Activated naive CD8-positive, alpha-beta T cell (primary cell): ENCODE measurements at regions not wholly inside any gene's neighbourhood (a gene's known extent, or its start where the extent isn't known, plus 50 kb on each side); places are given as distances from the start of the nearest gene placed in this dataset.
A peak's percentile ranks its signal among the peaks of the same experiment; 100 is the strongest.
"Not testable (repeated sequence)": the region's sequence is repeated elsewhere in the genome, so short reads cannot be mapped to it uniquely, and the experiment has no call there.

Experiments used
- H3K27ac Mint-ChIP-seq: one replicate; pipeline ENCODE4 v1.8.0; 2021; ENCODE audit warnings: mixed read lengths
- H3K27me3 Mint-ChIP-seq: one replicate; pipeline ENCODE4 v1.8.0; 2021; ENCODE audit warnings: mixed read lengths
- H3K36me3 Mint-ChIP-seq: one replicate; pipeline ENCODE4 v1.8.0; 2021; ENCODE audit warnings: mixed read lengths
- H3K4me1 Mint-ChIP-seq: one replicate; pipeline ENCODE4 v1.8.0; 2021; ENCODE audit warnings: low read depth, mixed read lengths
- H3K4me3 Mint-ChIP-seq: one replicate; pipeline ENCODE4 v1.8.0; 2021; ENCODE audit warnings: mild to moderate bottlenecking, mixed read lengths
- H3K9me3 Mint-ChIP-seq: one replicate; pipeline ENCODE4 v1.8.0; 2021; ENCODE audit warnings: low read depth, mixed read lengths

DNA sequence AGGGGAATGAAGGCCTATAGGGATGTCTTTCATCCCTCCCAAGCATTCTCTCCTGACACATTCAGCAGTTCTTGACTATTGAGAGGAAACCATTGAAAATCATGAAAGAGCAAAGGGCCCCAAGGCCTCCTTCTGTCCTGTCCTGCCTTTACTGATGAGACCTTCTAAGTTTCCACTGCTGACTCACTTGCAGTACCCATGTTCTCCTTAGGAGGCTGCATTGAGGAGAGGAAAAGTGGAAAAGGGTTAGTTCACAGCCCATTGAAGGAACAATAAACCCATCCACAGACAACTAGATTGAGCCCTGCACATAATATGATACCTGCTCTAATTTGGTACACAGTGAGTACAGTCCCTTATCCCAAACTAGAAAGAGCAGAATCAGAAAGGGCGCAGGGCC lies 115.1 kb upstream of the PNPLA4 start:
- Mint-ChIP-seq H3K27me3 (no peaks in the 10 kb centered on the region), H3K36me3 (peaks cover 6% of the 10 kb centered on the region), H3K9me3 (peaks cover 5% of the 10 kb centered on the region), H3K4me1 (peaks cover 12% of the 10 kb centered on the region), H3K4me3 (no peak overlapping the region), H3K27ac (no peak overlapping the region)

DNA sequence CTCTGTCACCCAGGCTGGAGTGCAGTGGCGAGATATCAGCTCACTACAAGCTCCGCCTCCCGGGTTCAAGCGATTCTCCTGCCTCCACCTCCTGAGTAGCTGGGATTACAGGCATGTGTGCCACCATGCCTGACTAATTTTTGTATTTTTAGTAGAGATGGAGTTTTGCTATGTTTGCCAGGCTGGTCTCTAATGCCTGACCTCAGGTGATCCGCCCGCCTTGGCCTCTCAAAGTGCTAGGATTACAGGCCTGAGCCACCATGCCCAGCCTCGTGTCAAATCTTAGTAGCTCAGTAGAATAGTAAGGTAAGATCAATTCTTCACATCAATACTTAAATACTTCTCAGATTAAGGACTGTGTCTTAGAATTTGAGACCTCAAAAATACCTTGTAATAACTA lies 112.5 kb upstream of the PNPLA4 start:
- not testable (repeated sequence) for H3K36me3 Mint-ChIP-seq, H3K27ac Mint-ChIP-seq, H3K9me3 Mint-ChIP-seq, H3K4me3 Mint-ChIP-seq, H3K27me3 Mint-ChIP-seq
- H3K4me1 Mint-ChIP-seq: peaks cover 12% of the 10 kb centered on the region

DNA sequence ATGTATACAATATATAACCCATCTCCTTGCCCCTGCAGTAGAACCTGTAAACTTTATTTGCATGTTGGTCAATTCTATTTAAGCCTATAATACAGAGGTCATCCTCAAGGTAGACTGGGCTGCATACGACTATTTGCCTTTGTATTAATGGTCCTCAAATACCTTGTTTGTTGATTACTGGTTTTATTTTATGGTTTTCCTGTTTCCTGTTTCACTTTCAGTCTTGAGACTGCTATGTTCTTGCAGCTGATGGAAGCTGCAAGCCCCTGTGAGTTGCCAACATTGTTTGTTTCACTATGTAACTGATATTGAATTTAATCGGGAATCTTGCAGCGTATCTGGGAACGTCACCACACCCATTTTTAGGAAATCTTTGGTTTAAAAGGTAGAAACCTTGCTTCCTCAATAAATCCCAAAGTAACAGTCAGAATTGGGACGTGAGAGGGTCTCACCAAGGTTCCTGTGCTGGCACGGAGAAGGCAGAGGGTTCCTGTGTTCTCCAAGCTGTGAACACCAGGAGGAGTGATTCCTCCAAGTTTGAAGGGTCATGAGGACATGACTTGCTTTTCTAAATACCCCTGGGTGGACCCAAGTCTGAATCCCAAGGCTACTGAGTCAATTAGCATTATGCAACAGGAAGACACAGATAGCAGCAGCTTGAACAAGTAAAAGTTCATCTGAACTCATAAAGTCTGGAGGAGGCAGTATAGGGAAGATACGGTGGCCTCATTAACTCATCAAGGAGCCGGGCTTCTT lies 110.6 kb upstream of the PNPLA4 start:
- Mint-ChIP-seq H3K27ac (peak overlapping the region; percentile 28), H3K36me3 (no peaks in the 10 kb centered on the region), H3K27me3 (no peaks in the 10 kb centered on the region), H3K4me3 (peak overlapping the region; percentile 66), H3K4me1 (peaks cover 12% of the 10 kb centered on the region), H3K9me3 (no peaks in the 10 kb centered on the region)

DNA sequence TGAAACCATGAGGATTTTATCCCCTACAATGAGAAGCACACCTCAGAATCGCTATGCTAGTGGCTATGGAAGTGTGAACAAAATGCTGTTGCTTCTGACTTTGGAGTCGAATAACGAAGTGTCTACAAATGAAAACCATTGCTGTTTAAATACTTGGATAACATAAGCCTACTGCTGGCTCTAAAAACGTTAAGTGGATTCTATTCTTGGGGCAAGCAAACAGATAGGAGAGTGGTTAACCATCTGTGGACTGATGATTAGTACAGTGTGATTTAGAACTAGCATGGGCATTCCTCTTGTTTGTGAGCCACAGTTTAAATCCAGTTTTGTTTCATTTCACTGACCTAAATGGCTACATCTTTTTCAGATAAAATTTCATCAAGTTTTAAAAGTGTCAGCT lies 109.7 kb upstream of the PNPLA4 start:
- Mint-ChIP-seq H3K9me3 (no peaks in the 10 kb centered on the region), H3K4me1 (peaks cover 12% of the 10 kb centered on the region), H3K27me3 (no peaks in the 10 kb centered on the region), H3K36me3 (no peaks in the 10 kb centered on the region), H3K27ac (no peak overlapping the region), H3K4me3 (no peak overlapping the region)

DNA sequence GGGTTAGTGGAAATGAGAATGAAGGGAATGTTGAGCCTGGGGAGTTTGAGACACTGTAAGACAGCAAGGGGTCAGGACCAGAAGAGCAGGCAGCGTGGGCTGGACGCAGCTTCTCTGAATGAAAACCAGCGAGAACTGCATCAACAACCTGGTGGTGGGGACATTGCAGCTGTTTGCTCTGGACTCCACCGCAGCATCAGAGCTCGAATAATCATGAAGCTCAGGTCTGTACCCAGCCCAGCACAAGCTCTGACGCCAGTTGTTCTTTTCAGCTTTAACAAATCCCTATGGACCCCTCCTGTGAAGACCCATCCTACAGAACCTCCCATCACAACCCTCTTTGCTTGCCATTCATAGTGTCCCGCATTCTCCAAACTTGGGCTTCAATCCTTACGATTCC lies 106.8 kb upstream of the PNPLA4 start:
- Mint-ChIP-seq H3K27me3 (no peaks in the 10 kb centered on the region), H3K4me1 (peaks cover 12% of the 10 kb centered on the region), H3K9me3 (no peaks in the 10 kb centered on the region), H3K27ac (no peak overlapping the region), H3K4me3 (no peak overlapping the region), H3K36me3 (no peaks in the 10 kb centered on the region)

DNA sequence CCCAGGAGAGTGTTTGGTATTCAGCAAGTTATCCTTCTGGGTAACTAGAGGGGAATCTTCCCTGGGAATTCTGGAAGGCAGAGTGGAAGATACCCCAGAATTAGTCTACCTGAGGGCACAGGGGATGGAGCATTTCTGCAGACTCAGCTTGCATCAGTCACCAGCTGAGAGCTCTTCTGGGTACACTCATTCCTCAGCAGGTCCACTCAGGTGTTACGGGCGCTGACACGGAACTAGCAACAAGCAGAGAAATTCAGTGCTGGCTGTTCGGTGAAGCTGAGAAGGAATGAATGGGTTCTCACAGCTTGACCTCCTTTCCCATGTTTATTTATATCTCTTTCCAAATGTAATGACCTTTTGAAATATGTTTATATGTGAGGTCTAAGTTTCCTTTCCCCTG lies 106.0 kb upstream of the PNPLA4 start:
- Mint-ChIP-seq H3K4me1 (peaks cover 8% of the 10 kb centered on the region), H3K4me3 (no peak overlapping the region), H3K27ac (no peak overlapping the region), H3K9me3 (no peaks in the 10 kb centered on the region), H3K36me3 (no peaks in the 10 kb centered on the region), H3K27me3 (no peaks in the 10 kb centered on the region)

DNA sequence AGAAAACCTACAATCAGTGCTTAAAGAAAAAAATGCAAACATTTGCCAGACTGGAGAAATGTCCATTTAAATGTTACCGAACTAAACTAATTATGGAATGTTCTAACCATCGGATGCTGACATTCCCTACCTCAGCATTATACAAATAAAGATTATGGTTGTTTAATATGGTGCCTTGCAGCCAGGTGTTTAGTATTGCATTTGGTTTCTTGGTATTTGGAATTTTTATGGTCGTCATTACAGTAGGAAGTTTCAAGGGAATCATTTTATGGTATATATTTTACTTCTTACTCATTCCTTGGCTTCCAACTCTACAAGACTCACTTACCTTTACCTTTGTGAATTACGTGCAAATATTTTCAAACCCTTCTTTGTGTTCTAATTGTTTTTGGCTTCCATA lies 103.1 kb upstream of the PNPLA4 start:
- Mint-ChIP-seq H3K27me3 (no peaks in the 10 kb centered on the region), H3K4me1 (no peaks in the 10 kb centered on the region), H3K27ac (no peak overlapping the region), H3K9me3 (no peaks in the 10 kb centered on the region), H3K36me3 (peaks cover 3% of the 10 kb centered on the region), H3K4me3 (no peak overlapping the region)

DNA sequence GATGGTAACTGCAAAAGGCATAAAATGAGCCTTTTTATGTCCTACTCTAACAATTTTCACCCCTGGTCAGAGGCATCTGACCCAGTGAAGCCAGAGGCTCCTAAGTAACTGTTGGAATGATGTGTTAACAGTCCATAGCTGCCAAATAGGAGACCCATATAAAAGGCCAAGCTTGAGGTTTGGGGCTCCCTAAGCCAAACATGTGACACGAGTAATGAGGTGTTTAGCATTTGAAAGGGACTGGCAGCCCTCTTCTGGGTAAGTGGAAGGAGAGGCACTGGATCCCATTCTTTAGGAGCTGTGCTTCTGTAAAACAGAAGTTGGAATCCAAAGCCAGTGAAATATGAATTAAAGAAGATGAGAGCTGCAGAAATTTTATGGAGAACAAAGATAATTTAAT lies 100.6 kb upstream of the PNPLA4 start:
- no peaks in the 10 kb centered on the region for H3K27me3 Mint-ChIP-seq
- peaks cover 3% of the 10 kb centered on the region for H3K36me3 Mint-ChIP-seq
- no peaks in the 10 kb centered on the region for H3K4me1 Mint-ChIP-seq
- no peaks in the 10 kb centered on the region for H3K9me3 Mint-ChIP-seq
- no peak overlapping the region for H3K27ac Mint-ChIP-seq
- H3K4me3 Mint-ChIP-seq: no peak overlapping the region

DNA sequence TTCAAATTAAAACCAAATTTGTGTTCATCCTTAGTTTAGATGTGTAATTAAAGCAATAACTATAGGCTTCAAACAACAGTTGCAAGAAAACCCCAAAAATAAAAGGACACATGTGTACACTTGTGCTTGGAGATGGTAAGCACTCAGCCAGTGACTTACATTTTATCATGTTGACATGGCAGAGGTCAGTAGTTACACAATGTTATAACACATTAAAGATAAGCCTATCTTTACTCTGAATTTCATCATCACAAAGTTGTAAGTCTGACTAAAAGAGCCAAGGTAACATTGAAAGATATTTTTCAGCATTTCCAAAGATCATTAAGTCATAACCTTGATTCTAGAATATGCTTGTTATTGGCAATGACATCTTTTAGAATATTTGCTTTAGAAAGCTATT lies 98.5 kb upstream of the PNPLA4 start:
- H3K4me1 Mint-ChIP-seq: no peaks in the 10 kb centered on the region
- H3K27ac Mint-ChIP-seq: no peak overlapping the region
- H3K36me3 Mint-ChIP-seq: peaks cover 3% of the 10 kb centered on the region
- no peaks in the 10 kb centered on the region for H3K27me3 Mint-ChIP-seq
- no peak overlapping the region for H3K4me3 Mint-ChIP-seq
- no peaks in the 10 kb centered on the region for H3K9me3 Mint-ChIP-seq

DNA sequence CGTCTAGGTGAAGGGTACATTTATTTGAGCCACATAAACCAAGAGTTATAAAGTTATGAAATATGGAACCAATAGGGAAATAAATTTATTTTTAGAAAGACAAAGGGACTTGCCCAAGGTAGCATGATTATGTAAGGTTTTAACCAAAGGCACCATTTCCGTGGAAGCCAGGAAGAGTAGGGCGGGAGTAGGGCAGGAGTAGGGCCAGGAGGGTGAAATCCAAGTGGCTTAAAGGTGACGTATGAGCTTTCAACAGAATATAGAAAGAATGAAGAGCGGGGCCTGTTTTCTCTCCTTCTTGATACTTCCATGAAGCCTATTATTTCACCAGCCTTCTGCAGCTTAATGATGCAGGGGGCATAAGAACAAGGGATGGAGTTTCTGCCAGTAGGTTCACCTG lies 91.7 kb upstream of the PNPLA4 start:
- Mint-ChIP-seq H3K27me3 (no peaks in the 10 kb centered on the region), H3K4me3 (no peak overlapping the region), H3K27ac (no peak overlapping the region), H3K9me3 (no peaks in the 10 kb centered on the region), H3K4me1 (no peaks in the 10 kb centered on the region), H3K36me3 (no peaks in the 10 kb centered on the region)

DNA sequence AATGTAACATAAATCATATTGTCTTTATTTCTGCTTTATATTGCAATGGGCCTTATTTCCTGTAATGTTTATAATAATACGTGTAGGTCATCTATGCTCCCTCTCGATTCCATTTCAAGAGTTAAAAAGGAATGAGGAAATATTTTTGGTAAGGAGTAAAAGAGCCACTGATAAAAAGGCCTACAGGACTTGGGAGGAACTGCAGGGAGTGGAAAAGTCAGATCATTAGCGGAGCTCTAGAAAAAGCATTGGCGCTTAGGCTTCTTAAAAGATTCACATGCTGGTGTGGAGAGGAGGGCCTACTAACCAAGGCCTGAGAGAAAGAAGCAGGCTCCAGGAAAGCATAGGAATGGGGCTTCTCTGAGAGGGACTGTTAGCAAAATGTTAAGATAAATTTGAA lies 82.9 kb upstream of the PNPLA4 start:
- H3K4me3 Mint-ChIP-seq: no peak overlapping the region
- no peaks in the 10 kb centered on the region for H3K9me3 Mint-ChIP-seq
- no peak overlapping the region for H3K27ac Mint-ChIP-seq
- H3K27me3 Mint-ChIP-seq: no peaks in the 10 kb centered on the region
- H3K4me1 Mint-ChIP-seq: no peaks in the 10 kb centered on the region
- no peaks in the 10 kb centered on the region for H3K36me3 Mint-ChIP-seq

DNA sequence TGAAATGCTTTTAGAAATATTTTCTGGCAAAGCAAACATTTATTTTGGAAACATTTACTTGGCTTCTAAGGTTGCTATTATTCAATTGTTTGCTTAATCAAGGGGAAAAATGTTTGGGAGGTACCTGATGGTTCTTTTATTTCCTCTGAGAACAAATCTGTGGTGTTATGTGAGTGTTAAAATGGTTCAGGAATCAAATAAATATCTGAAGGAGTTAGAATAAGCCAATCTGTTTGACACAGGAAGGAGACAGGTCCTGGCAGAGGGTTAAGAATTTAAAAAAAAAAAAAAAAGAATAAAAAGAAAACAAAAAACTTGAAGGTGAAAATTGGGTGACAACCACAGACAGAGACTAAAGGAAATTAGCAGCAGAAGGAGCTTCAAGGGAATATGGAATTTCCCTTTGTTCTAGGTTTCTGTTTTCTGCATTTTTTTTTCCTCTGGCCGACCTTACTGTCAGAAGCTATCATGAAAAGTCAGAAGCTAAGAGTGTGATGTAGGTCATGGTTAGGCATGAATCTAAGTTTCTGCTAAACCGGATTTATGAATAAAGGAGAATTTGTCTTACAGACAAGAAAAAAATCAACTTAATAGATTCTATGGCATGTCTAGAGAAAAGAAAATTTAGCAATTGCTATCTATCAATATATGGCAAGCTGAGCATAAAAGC lies 78.6 kb upstream of the PNPLA4 start:
- no peaks in the 10 kb centered on the region for H3K27me3 Mint-ChIP-seq
- no peak overlapping the region for H3K27ac Mint-ChIP-seq
- no peak overlapping the region for H3K4me3 Mint-ChIP-seq
- H3K9me3 Mint-ChIP-seq: no peaks in the 10 kb centered on the region
- peaks cover 3% of the 10 kb centered on the region for H3K36me3 Mint-ChIP-seq
- no peaks in the 10 kb centered on the region for H3K4me1 Mint-ChIP-seq

DNA sequence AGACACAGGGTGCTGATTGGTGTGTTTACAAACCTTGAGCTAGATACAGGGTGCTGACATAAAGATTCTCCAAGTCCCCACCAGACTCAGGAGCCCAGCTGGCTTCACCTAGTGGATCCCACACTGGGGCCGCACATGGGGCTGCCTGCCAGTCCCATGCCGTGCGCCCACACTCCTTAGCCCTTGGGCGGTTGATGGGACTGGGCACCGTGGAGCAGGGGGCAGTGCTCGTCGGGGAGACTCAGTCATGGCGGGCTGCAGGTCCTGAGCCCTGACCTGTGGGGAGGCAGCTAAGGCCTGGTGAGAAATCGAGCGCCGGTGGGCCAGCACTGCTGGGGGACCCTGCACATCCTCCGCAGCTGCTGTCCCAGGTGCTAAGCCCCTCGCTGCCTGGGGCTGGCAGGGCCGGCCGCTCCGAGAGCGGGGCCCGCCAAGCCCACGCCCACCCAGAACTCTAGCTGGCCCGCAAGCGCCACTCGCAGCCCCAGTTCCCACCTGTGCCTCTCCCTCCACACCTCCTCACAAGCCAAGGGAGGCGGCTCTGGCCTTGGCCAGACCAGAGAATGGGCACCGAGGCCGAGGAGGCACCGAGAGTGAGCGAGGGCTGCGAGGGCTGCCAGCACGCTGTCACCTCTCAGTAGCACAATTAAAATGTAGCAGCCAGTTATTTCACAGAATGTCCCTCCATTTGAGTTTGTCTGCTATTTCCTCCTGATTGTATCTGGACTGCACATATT lies 76.1 kb upstream of the PNPLA4 start:
- no peaks in the 10 kb centered on the region for H3K9me3 Mint-ChIP-seq

DNA sequence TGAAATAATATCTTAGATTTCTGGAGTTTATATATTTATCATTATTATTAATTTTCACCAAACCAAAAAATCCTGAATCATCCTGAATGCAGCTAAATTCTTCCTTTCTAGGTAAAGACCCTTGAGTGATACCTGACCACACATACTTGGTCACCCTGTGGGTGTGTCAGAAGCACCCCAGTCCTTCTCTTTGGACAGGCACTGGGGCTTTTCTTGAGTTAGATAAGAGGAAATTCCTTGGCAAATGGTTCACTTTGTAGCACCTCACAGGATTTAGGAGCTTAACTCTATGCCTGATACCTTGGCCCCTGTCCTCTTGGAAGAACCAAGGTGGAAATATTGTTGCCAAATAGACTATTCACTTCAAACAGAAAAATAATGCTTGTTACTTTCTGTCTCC lies 69.6 kb upstream of the PNPLA4 start:
- Mint-ChIP-seq H3K36me3 (no peaks in the 10 kb centered on the region), H3K4me3 (no peak overlapping the region), H3K27ac (no peak overlapping the region), H3K4me1 (no peaks in the 10 kb centered on the region), H3K9me3 (no peaks in the 10 kb centered on the region), H3K27me3 (no peaks in the 10 kb centered on the region)

More for the DNA sequence above, 76.1 kb upstream of the PNPLA4 start:
- Mint-ChIP-seq H3K36me3 (peaks cover 3% of the 10 kb centered on the region), H3K27me3 (no peaks in the 10 kb centered on the region), H3K27ac (no peak overlapping the region), H3K4me1 (no peaks in the 10 kb centered on the region), H3K4me3 (no peak overlapping the region)

DNA sequence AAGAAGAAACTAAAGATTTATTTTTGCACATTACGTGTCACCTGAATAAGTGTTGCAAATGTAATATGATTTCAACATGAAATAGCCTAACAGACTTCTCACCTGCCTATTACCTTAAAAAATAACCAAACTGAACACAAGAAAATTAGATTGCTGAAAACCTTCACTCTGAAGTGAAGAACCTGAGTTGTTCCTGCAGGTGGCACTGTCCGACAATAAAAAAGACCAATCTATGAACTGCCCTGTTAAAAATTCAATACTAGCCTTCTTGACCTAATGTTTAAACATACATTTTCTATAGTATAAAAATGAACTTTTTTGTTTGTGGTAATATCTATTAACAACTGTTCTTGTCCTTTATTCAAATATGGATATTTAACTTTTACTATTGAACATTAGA lies 69.2 kb upstream of the PNPLA4 start:
- Mint-ChIP-seq H3K4me3 (no peak overlapping the region), H3K4me1 (no peaks in the 10 kb centered on the region), H3K36me3 (no peaks in the 10 kb centered on the region), H3K27ac (no peak overlapping the region), H3K27me3 (no peaks in the 10 kb centered on the region), H3K9me3 (no peaks in the 10 kb centered on the region)
